Esophagus mucosa (tissue), 1 donor: ENCODE measurements at regions not wholly inside any gene's neighbourhood (a gene's known extent, or its start where the extent isn't known, plus 50 kb on each side); places are given as distances from the start of the nearest gene placed in this dataset.

Experiments
- ATAC-seq: fragments of 200-7000 bp; cut with Tn5 transposase; one replicate; pipeline ENCODE4 v1.9.1; 2020
- donor health status: DM: yes; HTN: yes; CAD: no.

- no peak for ATAC-seq
Observed at GRCh38 chr7:52877240-52877639, 158.2 kb upstream of the POM121L12 start.

DNA sequence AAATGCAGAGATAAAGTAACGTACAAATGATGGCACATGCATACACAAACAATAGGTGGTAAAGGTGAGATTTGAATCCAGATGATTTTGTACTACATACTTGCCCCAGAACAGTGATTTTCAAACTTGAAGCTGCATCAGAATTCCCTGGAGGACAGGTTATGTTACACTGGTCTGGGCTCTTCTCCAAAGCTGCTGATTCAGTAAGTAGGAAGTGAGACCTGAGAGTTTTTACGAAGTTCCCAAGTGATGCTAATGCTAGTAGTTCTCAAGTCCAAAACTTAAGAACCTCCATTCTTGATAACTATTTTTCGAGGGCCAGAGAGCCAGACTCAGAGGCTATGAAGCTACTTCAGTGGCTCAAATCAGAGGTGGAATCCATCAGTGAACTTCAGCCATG lies 159.0 kb upstream of the POM121L12 start:
- no peak for ATAC-seq

DNA sequence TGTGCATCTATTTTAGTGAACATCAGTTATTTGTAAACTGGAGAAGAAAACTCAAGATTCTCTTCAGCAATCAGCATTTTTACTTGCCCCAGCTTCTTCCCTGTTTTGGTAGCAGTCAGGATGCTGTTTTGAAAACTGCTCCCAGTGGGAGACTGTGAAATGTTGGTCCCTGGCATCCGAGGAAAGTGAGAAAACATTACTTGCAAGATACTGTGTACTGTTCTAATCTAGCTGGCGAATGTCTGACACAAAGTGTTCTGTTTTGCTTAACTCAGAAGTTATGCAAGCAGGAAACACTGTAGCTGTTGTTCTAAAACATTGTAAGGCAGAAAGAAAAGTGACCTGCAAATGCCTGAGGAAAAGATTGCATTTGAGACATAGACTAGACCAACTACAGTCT lies 171.8 kb upstream of the POM121L12 start:
- ATAC-seq, result no peak

- no peak for ATAC-seq
Observed at GRCh38 chr7:52862321-52862720, 173.1 kb upstream of the POM121L12 start.

DNA sequence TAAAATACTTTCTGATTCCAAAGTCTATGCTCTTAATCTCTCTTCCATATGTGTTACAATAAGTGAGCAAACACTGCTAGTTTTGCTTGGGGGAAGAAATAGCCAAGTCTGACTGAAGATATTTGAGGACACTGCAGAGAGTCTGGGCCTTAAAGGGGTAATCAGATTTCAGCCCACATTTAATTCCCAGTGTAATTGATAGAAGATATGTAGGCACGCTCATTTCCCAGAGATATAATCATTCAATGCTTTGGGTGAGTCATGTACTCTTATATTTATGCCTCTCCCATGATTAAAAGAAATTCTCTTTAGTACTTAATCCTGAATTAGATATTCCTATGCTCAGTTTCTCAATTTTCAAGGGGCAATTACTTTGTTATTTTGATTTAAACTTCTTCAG lies 178.1 kb upstream of the POM121L12 start:
- no peak for ATAC-seq

GRCh38 chr7:52854681-52855080 lies 180.8 kb upstream of the POM121L12 start:
- no peak for ATAC-seq

- no peak for ATAC-seq
Observed at GRCh38 chr7:52851547-52851946, 183.9 kb upstream of the POM121L12 start.

GRCh38 chr7:52843436-52843835 lies 192.0 kb upstream of the POM121L12 start:
- ATAC-seq, result no peak

GRCh38 chr7:52842202-52842900 lies 193.1 kb upstream of the POM121L12 start:
- no peak for ATAC-seq

DNA sequence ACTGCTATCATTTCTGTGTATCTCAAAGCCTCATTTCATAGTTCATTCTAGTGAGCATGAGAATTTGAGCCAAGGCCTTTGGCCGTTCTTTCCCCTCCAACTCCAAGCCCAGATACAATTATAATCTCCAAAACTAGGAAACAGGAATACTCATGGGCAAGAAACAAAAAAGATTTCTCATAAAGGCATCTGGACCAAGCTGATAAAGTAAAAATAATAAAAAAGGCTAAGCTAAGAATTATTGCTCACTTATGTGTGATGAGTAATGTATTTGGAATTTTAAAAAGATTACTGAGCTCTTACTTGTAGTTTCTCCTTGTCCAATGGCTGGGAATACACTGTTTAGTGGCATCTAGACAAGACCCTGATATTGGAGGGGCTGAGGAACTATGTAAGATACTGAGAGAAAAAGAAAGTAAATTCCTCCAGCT lies 196.4 kb upstream of the POM121L12 start:
- no peak for ATAC-seq

DNA sequence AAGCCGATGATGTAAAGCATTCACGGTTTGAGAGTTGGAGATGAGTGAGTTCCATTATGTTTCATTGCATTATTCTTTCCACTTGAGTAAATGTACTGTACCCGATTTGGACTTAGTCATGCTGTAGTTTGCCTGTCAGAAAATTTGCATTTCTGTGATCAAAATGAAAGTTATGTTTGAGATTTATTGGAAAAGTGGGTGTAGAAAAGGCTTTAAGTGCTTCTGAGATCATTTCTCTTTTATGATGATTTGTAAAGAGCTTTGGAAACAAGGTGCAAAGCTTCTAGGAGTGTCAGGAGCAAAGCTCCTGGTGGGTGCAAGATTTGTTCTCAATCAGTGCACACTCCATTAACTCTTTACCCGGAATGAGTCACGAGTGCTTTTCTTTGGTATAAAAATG lies 204.1 kb upstream of the POM121L12 start:
- no peak for ATAC-seq

DNA sequence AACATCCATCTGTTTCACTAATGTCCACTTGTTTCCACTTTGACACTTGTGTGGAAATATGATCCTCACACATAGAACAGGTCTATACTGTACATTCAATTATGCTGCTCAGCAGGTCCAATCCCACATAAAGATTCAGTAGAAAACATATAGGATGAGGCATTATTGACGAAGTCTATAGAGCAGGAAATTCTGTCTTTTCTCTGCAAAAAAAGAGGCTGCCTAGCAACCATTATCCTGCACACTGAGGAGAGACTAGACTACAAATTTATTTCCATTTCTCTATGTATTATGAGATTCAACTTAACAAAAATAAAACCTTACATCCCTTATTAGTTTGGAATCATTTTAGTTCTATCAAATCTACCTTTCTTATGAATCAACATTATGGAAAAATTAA lies 204.6 kb upstream of the POM121L12 start:
- no peak for ATAC-seq

- no peak for ATAC-seq
Observed at GRCh38 chr7:52826515-52827265, 208.7 kb upstream of the POM121L12 start.

GRCh38 chr7:52825611-52826010 lies 209.8 kb upstream of the POM121L12 start:
- ATAC-seq, result no peak

DNA sequence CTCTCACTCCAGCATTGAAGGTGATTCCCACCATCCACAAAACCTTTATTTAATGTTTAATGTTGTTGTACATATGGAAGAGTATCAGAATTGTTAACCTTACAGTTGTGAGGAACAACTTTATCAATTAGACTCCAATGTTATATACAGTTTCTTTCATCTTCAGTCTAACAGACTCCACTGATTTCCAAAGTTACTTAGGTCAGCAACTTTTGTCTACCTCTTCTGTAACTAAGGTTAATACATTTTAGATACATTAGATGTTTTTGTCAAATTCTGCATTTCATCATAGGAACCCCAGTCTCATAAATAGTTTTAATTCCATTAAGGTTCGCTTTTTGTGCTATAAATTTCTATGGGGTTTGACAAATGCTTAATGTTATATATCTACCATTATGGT lies 223.9 kb upstream of the POM121L12 start:
- ATAC-seq, result no peak

- ATAC-seq, result no peak
Observed at GRCh38 chr7:52799817-52800216, 235.6 kb upstream of the POM121L12 start.

DNA sequence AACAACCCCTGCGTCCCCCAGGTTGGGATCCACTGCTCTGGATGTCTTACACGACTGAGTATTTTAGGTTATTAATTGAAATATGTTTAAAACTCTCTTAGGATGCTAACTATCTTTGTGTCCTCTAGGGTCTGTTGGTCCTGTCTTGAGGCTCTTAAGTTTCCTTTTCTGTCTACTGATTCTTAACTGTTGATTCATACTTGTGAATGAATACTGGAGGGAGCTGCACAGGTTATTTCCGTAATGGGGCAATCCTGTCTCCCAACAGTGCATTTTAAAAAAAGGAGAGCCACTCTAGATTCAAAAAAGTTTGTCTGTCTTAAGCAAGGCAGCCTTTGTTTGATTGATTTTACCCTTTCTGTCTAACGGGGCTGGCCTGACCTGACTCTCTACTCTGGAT lies 237.6 kb upstream of the POM121L12 start:
- no peak for ATAC-seq

DNA sequence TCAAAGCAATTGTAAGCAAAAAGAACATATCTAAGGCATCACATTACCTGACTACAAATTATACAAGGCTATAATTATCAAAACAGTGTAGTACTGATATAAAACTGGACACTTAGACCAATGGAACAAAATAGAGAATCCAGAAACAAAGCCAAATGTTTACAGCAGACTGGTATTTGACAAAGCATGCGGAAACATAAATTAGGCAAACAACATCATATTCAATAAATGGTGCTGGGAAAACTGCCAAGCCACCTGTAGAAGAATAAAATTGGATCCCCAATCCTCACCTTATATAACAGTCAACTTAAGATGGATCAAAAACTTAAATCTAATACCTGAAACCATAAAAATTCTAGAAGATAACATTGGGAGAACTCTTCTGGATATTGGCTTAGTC lies 240.8 kb upstream of the POM121L12 start:
- no peak for ATAC-seq

DNA sequence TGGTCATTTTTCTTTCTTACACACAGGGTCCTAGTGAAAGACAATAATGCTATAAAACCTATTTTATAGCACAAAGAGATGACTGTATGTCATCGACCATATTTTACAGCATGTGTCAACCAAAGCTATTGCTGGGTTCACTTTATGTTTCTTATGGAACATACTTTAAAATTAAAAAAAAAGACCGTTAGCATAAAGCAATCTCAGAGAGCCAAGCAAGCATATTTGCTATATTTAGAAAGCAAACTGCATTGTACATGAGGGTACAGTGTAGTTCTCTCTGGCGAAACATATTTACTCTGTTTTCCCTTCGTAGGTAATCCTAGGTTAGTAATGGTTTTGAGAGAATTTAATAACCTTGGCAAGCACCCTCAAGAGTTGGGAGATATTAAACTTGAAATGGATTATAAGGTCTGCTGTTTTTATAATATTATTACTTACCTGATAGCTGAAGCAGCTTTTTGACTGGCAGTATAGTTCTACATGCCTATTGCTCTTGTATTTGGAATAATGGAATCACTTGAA lies 244.2 kb upstream of the POM121L12 start:
- ATAC-seq, result no peak

DNA sequence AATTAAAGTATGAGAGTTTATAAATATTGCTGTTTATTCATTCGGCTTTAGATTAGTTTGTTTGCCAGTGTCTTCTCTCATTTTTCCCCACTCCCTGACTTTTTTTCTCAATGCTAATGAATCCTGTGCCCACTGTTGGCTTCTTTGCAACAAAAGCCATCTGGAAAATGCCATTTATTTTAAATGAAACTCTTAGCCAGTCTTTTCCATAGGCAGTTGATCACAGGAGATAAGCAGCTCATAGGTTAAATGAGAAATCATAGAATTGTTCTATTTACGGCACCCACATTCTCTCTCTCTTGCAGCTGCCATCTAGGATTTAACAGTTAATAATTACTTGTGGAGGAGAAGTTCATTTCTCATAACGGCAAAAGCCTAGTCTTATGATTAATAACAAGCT lies 249.3 kb upstream of the POM121L12 start:
- no peak for ATAC-seq

- ATAC-seq, result no peak
Observed at GRCh38 chr7:52782348-52782747, 253.1 kb upstream of the POM121L12 start.

DNA sequence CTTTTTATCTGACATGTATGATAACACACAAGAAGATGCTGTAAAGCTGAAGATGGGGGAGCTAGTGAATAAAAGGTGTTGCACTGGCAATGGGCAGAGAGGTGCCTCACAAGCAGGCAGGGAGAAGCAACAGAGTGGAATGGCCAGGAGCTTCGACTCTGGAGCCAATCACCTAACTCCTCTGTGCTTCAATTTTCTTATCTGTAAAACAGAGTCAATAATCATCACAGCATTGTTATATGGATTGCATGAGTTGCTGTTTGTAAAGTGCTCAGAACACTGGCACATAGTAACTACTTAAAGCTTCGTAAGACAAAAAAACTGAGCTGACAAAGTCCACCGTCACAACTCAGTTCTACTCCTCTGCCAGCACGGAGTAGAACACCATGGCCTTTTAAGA lies 254.2 kb upstream of the POM121L12 start:
- no peak for ATAC-seq

DNA sequence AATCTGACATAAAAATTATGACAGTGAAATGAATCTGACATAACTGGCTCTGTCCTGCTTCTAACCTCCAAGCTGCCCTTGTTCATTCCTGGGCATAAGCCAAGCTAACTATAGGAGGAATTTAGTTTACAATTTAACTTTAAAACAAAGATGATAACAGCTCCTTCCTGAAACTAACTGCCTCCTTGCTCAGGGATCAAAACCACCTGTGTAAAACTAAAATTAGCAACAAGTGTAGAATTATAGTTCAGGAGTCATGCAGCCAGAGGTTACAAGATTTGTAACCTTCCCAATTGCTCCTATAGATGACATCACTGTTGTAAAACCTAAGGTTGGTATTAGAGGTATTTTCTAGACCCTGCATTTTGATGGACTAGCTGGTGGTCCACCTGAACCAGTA lies 256.4 kb upstream of the POM121L12 start:
- no peak for ATAC-seq
